CD4-positive, alpha-beta T cell (primary cell): ENCODE measurements at regions not wholly inside any gene's neighbourhood (a gene's known extent, or its start where the extent isn't known, plus 50 kb on each side); places are given as distances from the start of the nearest gene placed in this dataset.

Source experiments
- ATAC-seq: fragments of 200-7000 bp; cut with Tn5 transposase; one replicate; pipeline ENCODE4 v1.10.0; 2022; ENCODE audit warnings: mild to moderate bottlenecking; ENCODE audit not compliant: poor library complexity
- CTCF ChIA-PET: fragments of 350-600 bp; sonication (Branson Sonifier 250); formaldehyde crosslinking; loops from one replicate; lab custom pipeline; 2021; ENCODE audit warnings: antibody characterized with exemption, inconsistent platforms; lab: Charles Lee
- POLR2A ChIA-PET: fragments of 350-600 bp; sonication (Branson Sonifier 250); formaldehyde crosslinking; loops from one replicate; lab custom pipeline; 2021; ENCODE audit warnings: antibody characterized with exemption, inconsistent platforms; lab: Charles Lee
- DNase-seq, 14 experiments: peaks; one replicate each; pipeline ENCODE4 v3.0.0-alpha.2; 2013 to 2020; ENCODE audit warnings: mixed read lengths in 2 of 14
- H3K27ac ChIP-seq, 2 donors: one replicate each; pipeline versions ENCODE4 v1.5.1 to v1.7.0; 2013; ENCODE audit warnings: low read length in 2 of 2, low read depth in 1 of 2, mild to moderate bottlenecking in 1 of 2
- H3K27me3 ChIP-seq, 2 experiments: 1 replicate in 1 of 2; 2 replicates in 1 of 2; pipeline versions ENCODE4 v1.6.1 to v1.7.0; 2013; ENCODE audit warnings: low read length in 2 of 2, control low read depth in 1 of 2, mild to moderate bottlenecking in 1 of 2, moderate library complexity in 1 of 2; ENCODE audit not compliant: insufficient read depth in 2 of 2, control insufficient read depth in 1 of 2
- H3K36me3 ChIP-seq: one replicate; pipeline ENCODE4 v1.6.1; 2013; ENCODE audit warnings: low read length, control low read depth; ENCODE audit not compliant: insufficient read depth
- H3K4me1 ChIP-seq: one replicate; pipeline ENCODE4 v1.6.1; 2013; ENCODE audit warnings: low read length, control low read depth; ENCODE audit not compliant: insufficient read depth
- H3K4me3 ChIP-seq: one replicate; pipeline ENCODE4 v1.5.1; 2013; ENCODE audit warnings: mild to moderate bottlenecking, low read length, moderate library complexity
- H3K9me3 ChIP-seq, 2 experiments: 1 replicate in 1 of 2; 2 replicates in 1 of 2; pipeline versions ENCODE4 v1.6.1 to v1.7.0; 2013; ENCODE audit warnings: low read length in 2 of 2, mild to moderate bottlenecking in 2 of 2, control low read depth in 1 of 2, moderate library complexity in 1 of 2; ENCODE audit not compliant: control insufficient read depth in 1 of 2, insufficient read depth in 1 of 2
- H3K27ac Mint-ChIP-seq: one replicate; pipeline ENCODE4 v1.8.0; 2020; ENCODE audit warnings: mixed read lengths
- H3K27me3 Mint-ChIP-seq: one replicate; pipeline ENCODE4 v1.8.0; 2021; ENCODE audit warnings: mixed read lengths
- H3K36me3 Mint-ChIP-seq: one replicate; pipeline ENCODE4 v1.8.0; 2021; ENCODE audit warnings: low read depth, mixed read lengths
- H3K4me1 Mint-ChIP-seq: one replicate; pipeline ENCODE4 v1.8.0; 2021; ENCODE audit warnings: low read depth, mixed read lengths
- H3K4me3 Mint-ChIP-seq: one replicate; pipeline ENCODE4 v1.8.0; 2020; ENCODE audit warnings: mild to moderate bottlenecking, mixed read lengths
- H3K9me3 Mint-ChIP-seq: one replicate; pipeline ENCODE4 v1.8.0; 2020; ENCODE audit warnings: mixed read lengths
- CTCF ChIP-seq: fragments of 200-600 bp; IDR thresholded peaks from one replicate; pipeline ENCODE4 v1.8.0; 2022; ENCODE audit warnings: antibody characterized with exemption, mild to moderate bottlenecking
- intact Hi-C, 2 experiments: fragments of 100-400 bp; cut with DNase I in 1 of 2; cut with micrococcal nuclease in 1 of 2; formaldehyde crosslinking; loops; one replicate each; pipeline versions ENCODE4 v1.15.1 to v1.9.0; 2023 to 2025; cut with DNase I, micrococcal nuclease

GRCh38 chr18:73653827-73654226 is 493.8 kb downstream of the FBXO15 start:
- no peaks in the 10 kb centered on the region for H3K9me3 ChIP-seq
- H3K4me1 ChIP-seq, result no peaks in the 10 kb centered on the region
- no peaks in the 10 kb centered on the region for H3K36me3 Mint-ChIP-seq
- no peak overlapping the region for H3K27ac ChIP-seq
- H3K4me1 Mint-ChIP-seq, result no peaks in the 10 kb centered on the region
- ChIA-PET POLR2A (no interaction called here), CTCF (no interaction called here)
- H3K27me3 Mint-ChIP-seq, result no peaks in the 10 kb centered on the region
- no peaks in the 10 kb centered on the region for H3K36me3 ChIP-seq
- no peak overlapping the region for H3K4me3 ChIP-seq
- intact Hi-C loops, result no loop called here
- no peak for TF ChIP-seq CTCF
- DNase-seq (no peak), ATAC-seq (no peak)
- H3K9me3 Mint-ChIP-seq, result no peaks in the 10 kb centered on the region
- no peak overlapping the region for H3K4me3 Mint-ChIP-seq
- H3K27ac Mint-ChIP-seq, result no peak overlapping the region
- H3K27me3 ChIP-seq, result no peaks in the 10 kb centered on the region

GRCh38 chr18:73653251-73653650 is 494.4 kb downstream of the FBXO15 start:
- Histone ChIP-seq H3K36me3 (no peaks in the 10 kb centered on the region), H3K9me3 (no peaks in the 10 kb centered on the region), H3K27me3 (no peaks in the 10 kb centered on the region), H3K4me3 (no peak overlapping the region), H3K27ac (no peak overlapping the region), H3K4me1 (no peaks in the 10 kb centered on the region)
- ATAC-seq (no peak), DNase-seq (no peak)
- no peak overlapping the region for H3K27ac Mint-ChIP-seq
- ChIA-PET POLR2A (no interaction called here), CTCF (no interaction called here)
- no peaks in the 10 kb centered on the region for H3K9me3 Mint-ChIP-seq
- no peaks in the 10 kb centered on the region for H3K4me1 Mint-ChIP-seq
- no peaks in the 10 kb centered on the region for H3K27me3 Mint-ChIP-seq
- no peaks in the 10 kb centered on the region for H3K36me3 Mint-ChIP-seq
- intact Hi-C loops, result no loop called here
- TF ChIP-seq CTCF, result no peak
- no peak overlapping the region for H3K4me3 Mint-ChIP-seq

- H3K36me3 Mint-ChIP-seq, result no peaks in the 10 kb centered on the region
- H3K4me3 Mint-ChIP-seq, result no peak overlapping the region
- ChIA-PET POLR2A (no interaction called here), CTCF (interaction anchor here (1.2 kb wide), 1 partner anchor 21 kb away, joined by 3 read pairs; no protein-coding TSS in a partner anchor)
- Histone ChIP-seq H3K27me3 (no peaks in the 10 kb centered on the region), H3K36me3 (no peaks in the 10 kb centered on the region), H3K9me3 (no peaks in the 10 kb centered on the region), H3K4me3 (no peak overlapping the region), H3K27ac (no peak overlapping the region), H3K4me1 (no peaks in the 10 kb centered on the region)
- ATAC-seq (no peak), DNase-seq (no peak)
- H3K27me3 Mint-ChIP-seq, result no peaks in the 10 kb centered on the region
- no peaks in the 10 kb centered on the region for H3K4me1 Mint-ChIP-seq
- H3K27ac Mint-ChIP-seq, result no peak overlapping the region
- no peaks in the 10 kb centered on the region for H3K9me3 Mint-ChIP-seq
- intact Hi-C loops, result no loop called here
- no peak for TF ChIP-seq CTCF
Measured at GRCh38 chr18:73647391-73647790, 500.2 kb downstream of the FBXO15 start.
